DND-41 (cell line): ENCODE measurements at regions not wholly inside any gene's neighbourhood (a gene's known extent, or its start where the extent isn't known, plus 50 kb on each side); places are given as distances from the start of the nearest gene placed in this dataset.

Source experiments
- EZH2 ChIP-seq: IDR thresholded peaks from 3 replicates; pipeline ENCODE4 v1.6.1; 2012; ENCODE audit warnings: borderline replicate concordance, low read depth, mild to moderate bottlenecking, moderate library complexity, low read length, inconsistent platforms; ENCODE audit not compliant: severe bottlenecking
- TF ChIP-seq, protein P1 (sequence below): IDR thresholded peaks from 2 replicates; pipeline ENCODE4 v1.5.1; 2012; ENCODE audit warnings: borderline replicate concordance, low read length, moderate library complexity, mild to moderate bottlenecking; ENCODE audit not compliant: poor library complexity, severe bottlenecking; ENCODE audit errors: extremely low read depth

DNA sequence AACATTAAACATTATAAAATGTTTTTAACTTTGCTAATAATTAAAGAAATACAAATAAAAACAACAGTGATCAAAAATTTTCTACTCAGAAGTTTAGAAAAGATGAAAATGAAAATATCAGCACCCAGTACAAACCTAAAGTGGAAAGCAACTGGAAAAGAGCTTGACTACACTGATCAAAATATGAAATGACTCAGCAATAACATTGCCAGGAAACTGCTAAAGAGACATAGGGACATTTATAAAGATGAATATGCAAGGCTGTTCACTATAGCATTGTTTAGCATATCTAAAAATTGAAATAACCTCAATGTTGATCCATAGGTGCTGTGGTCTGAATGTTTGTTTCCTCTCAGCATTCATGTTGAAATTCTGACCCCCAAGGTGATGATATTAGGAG lies 88.5 kb upstream of the NOCT start:
- TF ChIP-seq, protein P1, sequence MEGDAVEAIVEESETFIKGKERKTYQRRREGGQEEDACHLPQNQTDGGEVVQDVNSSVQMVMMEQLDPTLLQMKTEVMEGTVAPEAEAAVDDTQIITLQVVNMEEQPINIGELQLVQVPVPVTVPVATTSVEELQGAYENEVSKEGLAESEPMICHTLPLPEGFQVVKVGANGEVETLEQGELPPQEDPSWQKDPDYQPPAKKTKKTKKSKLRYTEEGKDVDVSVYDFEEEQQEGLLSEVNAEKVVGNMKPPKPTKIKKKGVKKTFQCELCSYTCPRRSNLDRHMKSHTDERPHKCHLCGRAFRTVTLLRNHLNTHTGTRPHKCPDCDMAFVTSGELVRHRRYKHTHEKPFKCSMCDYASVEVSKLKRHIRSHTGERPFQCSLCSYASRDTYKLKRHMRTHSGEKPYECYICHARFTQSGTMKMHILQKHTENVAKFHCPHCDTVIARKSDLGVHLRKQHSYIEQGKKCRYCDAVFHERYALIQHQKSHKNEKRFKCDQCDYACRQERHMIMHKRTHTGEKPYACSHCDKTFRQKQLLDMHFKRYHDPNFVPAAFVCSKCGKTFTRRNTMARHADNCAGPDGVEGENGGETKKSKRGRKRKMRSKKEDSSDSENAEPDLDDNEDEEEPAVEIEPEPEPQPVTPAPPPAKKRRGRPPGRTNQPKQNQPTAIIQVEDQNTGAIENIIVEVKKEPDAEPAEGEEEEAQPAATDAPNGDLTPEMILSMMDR, result no peak
- TF ChIP-seq EZH2, result no peak
